22Rv1 (cell line): ENCODE measurements at regions not wholly inside any gene's neighbourhood (a gene's known extent, or its start where the extent isn't known, plus 50 kb on each side); places are given as distances from the start of the nearest gene placed in this dataset.

ENCODE experiments used
- H3K27ac ChIP-seq: fragments of 450-650 bp; 2 replicates; pipeline ENCODE4 v1.5.1; 2017
- ZFX ChIP-seq: fragments of 450-650 bp; IDR thresholded peaks from 2 replicates; pipeline ENCODE4 v1.6.1; 2017; ENCODE audit warnings: antibody characterized with exemption, borderline replicate concordance
- TF ChIP-seq, protein P1 (sequence below): fragments of 450-650 bp; IDR thresholded peaks from 2 replicates; pipeline ENCODE4 v1.5.1; 2017; ENCODE audit warnings: mild to moderate bottlenecking

DNA sequence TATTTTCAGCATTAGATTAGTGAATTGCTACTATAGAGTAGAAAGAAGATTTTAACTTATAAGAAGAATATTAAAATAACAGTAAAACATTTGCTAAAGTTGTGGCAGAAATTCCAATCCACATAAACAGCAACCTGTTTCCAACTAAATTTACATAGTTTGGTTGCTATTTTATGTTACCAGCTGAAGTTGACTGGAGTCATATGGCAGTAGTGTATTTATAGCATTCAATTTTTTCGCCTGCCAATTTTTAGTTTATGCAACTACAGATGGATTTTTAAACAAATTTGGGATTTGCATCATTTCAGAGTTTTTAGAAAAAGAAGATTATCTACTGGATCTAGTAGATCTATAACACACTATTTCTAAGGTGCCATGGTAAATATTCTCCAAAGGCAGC lies 332.5 kb upstream of the BCHE start:
- TF ChIP-seq, protein P1, sequence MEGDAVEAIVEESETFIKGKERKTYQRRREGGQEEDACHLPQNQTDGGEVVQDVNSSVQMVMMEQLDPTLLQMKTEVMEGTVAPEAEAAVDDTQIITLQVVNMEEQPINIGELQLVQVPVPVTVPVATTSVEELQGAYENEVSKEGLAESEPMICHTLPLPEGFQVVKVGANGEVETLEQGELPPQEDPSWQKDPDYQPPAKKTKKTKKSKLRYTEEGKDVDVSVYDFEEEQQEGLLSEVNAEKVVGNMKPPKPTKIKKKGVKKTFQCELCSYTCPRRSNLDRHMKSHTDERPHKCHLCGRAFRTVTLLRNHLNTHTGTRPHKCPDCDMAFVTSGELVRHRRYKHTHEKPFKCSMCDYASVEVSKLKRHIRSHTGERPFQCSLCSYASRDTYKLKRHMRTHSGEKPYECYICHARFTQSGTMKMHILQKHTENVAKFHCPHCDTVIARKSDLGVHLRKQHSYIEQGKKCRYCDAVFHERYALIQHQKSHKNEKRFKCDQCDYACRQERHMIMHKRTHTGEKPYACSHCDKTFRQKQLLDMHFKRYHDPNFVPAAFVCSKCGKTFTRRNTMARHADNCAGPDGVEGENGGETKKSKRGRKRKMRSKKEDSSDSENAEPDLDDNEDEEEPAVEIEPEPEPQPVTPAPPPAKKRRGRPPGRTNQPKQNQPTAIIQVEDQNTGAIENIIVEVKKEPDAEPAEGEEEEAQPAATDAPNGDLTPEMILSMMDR = no peak
- TF ChIP-seq ZFX = no peak
- no peak overlapping the region for H3K27ac ChIP-seq

DNA sequence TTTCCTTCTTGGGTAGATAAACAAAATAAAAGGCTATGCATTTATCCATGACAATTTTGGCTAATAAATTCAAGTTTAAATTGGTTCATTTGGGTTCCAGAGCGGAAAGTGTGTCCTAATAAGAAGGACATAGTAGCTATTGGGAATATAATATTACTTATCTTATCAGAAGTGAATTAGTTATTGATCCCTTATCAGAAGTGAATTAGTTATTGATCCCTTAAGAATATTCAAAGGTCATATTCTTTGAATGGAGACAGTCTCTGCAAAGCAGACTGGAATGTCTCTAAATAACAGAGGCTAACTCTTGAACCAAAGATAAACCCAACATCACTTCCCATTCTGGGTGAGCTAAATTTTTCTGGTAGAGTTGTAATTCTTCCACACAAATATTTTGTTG lies 290.7 kb upstream of the BCHE start:
- no peak for TF ChIP-seq ZFX
- TF ChIP-seq, protein P1 = no peak
- H3K27ac ChIP-seq = no peak overlapping the region

DNA sequence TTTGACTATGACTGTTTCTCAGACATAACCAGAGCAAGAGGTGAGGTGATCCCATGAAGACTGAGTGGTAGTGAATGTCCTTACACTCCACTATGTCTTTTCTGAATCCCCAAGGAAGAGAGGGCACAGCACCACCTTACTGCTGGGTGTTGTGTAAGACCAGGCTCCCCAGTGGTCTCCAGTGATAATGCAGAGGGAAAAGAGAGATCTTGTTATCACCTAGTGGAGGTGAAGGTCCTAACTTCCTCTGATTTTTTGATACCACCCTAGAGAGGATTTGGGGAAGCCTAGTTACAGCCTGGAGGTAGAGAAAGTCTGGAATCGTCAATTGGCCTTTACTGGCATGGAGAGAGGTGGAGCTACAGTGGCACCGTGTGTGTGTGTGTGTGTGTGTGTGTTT lies 288.0 kb upstream of the BCHE start:
- no peak overlapping the region for H3K27ac ChIP-seq
- no peak for TF ChIP-seq ZFX
- TF ChIP-seq, protein P1 = no peak

DNA sequence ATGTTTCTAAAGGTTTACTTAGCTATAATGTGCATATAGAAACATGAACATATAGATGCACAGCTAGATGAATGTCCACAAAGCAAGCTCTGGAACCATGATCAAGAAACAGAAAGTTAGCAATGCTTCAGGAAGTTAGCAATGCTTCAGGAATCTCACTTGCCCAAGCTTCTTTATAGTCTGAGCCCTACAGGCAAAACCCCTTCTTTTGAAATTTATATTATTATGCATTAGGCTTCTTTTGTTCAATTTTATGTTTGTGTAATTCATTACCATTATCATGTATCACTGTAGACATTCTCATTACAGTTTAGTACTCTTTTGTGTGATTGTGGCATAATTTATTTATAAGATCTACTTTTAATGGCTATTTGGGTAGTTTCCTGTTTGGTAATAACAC lies 286.4 kb upstream of the BCHE start:
- TF ChIP-seq, protein P1 = no peak
- no peak for TF ChIP-seq ZFX
- H3K27ac ChIP-seq = no peak overlapping the region

DNA sequence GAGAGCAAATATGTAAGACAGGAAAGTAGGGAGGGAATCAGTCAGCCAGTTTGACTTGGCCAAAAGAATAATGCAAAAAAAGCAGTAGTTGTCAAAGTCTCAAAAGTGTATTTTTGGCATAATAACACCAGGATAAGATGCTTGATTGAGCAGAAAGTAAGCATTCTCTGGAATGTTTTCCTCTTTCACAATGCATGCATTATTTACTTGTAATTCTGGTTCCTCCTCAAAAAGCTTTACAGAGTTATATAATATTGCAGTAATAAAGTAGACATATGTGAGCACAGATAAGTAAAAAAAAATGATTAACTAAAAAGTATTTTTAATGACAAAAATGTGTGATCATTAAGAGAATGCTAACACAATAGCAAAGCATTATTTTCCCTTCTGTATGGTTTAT lies 285.9 kb upstream of the BCHE start:
- TF ChIP-seq ZFX = no peak
- TF ChIP-seq, protein P1 = no peak

DNA sequence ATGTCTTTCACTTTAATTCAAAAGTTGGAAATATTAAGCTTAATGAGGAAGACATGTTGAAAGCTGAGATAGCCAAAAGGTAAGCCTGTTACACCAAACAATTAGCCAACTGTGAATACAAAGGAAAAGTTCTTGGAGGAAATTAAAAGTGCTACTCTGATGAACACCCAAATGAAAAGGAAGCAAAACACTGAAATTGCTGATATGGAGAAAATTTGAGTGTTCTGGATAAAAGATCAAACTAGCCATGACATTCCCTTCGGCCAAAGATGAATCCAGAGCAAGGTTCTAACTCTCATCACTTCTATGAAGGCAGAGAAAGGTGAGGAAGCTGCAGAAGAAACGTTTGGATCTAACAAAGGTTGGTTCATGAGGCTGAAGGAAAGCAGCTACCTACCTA lies 280.8 kb upstream of the BCHE start:
- no peak for TF ChIP-seq ZFX
- TF ChIP-seq, protein P1 = no peak
- H3K27ac ChIP-seq = no peak overlapping the region

More for the DNA sequence above, 285.9 kb upstream of the BCHE start:
- H3K27ac ChIP-seq = no peak overlapping the region

DNA sequence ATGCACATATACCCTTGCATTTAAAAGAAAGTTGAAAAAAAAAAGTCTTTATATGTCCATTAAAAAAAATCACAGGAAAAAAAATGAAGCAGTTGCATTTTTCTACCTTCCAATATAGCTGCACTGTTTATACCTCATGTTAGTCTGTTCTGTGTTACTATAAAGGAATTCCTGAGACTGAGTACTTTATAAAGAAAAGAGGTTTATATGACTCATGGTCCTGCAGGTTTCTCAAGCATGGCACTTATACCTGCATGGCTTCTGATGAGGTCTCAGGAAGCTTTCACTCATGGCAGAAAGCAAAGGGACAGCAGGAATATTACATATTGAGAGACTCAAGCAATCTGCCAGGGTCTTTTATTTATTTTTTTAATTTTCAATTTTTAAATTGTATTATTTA lies 277.2 kb upstream of the BCHE start:
- H3K27ac ChIP-seq = no peak overlapping the region
- no peak for TF ChIP-seq ZFX
- TF ChIP-seq, protein P1 = no peak
